NCI-H345 treated with DMSO at 0.1 percent for 48 hours (cell line): ENCODE measurements at regions not wholly inside any gene's neighbourhood (a gene's known extent, or its start where the extent isn't known, plus 50 kb on each side); places are given as distances from the start of the nearest gene placed in this dataset.
A peak's percentile ranks its signal among the peaks of the same experiment; 100 is the strongest.

Source experiments
- DNase-seq: peaks from one replicate; lab custom pipeline; 2025; ENCODE audit not compliant: unreplicated experiment; lab: John Stamatoyannopoulos, UW

GRCh38 chr1:232891656-232892317, 58.6 kb upstream of the NTPCR start:
- DNase-seq = no peak

GRCh38 chr1:232893481-232894313, 56.7 kb upstream of the NTPCR start:
- no peak for DNase-seq

GRCh38 chr1:232894436-232894835, 56.0 kb upstream of the NTPCR start:
- no peak for DNase-seq

- no peak for DNase-seq
Observed at GRCh38 chr1:232897949-232898465, 52.4 kb upstream of the NTPCR start.

- peak; percentile 3 for DNase-seq
Observed at GRCh38 chr1:232899268-232899667, 51.1 kb upstream of the NTPCR start.

GRCh38 chr1:232899839-232900238, 50.6 kb upstream of the NTPCR start:
- DNase-seq = no peak
